NCI-H2171 (cell line): ENCODE measurements at regions not wholly inside any gene's neighbourhood (a gene's known extent, or its start where the extent isn't known, plus 50 kb on each side); places are given as distances from the start of the nearest gene placed in this dataset.
"Not testable (repeated sequence)": the region's sequence is repeated elsewhere in the genome, so short reads cannot be mapped to it uniquely, and the experiment has no call there.

Experiments used
- DNase-seq: peaks from one replicate; lab custom pipeline; 2025; lab: John Stamatoyannopoulos, UW

DNA sequence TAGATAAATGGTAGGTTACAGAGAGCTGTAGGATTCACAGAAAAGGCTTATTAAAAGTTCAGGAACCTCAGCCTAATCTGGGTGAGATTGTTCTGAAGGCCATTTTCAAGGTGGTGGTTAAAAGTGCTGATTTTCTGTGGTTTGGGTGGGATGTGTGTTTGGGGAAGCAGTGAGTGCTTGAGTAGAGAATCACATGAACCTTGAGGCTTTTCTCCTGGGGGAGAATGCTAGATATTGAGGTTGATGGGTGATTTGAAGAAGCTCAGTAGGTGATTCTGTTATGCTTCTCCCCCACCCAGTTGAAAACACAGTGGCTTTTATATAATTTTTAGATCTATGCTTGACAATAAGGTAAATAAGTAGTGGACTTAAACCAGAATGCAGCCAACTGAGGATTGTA is 420.9 kb downstream of the PCNX1 start:
- DNase-seq: no peak

DNA sequence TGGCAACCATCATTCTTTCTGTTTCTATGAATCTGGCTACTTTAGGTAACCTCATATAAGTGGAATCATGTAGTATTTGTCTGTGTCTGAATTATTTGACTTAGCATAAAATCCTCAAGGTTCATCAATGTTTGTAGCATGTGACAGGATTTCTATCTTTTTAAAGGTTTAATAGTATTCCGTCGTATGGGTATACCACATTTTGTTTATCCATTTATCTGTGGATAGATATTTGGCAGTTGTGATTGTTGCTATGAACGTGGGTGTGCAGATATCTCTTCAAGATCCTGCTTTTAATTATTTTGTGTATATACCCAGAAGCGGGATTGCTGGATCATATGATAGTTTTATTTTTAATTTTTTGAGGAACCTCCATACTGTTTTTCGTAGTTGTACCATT is 421.7 kb downstream of the PCNX1 start:
- DNase-seq: no peak

DNA sequence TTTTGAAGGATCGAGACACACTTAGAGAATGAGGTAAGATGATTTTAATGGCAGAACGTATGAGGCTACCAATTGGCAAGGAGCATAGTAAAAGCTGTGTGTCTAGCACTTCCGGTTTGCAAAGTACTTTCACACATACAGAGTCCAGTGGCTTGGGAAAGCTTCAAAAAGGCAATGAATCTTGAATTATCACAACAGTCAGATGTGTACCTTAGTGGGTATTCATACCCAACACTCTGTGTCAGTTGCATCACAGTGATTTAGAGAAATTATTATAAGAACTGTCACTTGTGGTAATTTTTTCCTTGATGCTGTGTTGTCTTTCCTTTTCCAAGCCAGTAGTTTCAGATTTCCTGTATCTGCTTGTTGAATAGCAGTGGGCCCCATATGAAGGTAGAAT is 424.1 kb downstream of the PCNX1 start:
- DNase-seq: no peak

DNA sequence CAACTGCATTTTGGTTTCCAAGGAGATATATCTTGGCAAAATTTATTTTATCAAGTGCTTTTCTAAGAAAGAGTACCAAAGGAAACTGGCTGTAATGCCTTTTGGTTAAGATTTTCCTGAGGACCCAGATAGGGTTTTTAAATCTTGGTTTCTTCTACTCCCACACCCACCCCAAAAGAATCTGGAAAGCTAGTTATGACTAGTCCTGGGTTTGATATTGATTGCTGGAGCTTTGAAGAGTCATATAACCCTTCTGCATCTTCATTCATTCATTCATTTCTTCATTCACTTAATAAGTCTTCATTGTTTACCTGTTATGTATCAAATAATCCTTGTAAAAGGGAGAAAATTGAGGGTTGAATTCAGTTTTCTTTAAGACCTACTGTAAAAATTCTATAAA is 425.2 kb downstream of the PCNX1 start:
- no peak for DNase-seq

DNA sequence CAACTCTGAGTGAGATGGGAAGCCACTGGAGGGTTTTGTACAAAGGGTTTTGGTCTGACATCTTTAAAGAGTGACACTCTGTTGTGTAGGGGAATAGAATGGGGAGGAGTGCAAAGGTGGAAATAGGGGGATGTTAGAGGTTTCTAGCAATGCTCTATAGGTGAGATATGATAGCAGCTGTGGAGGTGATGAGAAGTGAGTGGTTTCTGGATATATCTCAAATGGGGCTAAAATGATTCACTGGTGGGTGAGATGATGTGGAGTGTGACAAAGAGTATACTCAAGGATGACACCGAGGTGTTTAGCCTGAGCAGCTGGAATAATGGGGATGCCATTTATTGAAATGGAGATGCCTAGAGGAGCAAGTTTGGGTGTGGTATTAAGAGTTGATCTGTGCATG is 426.4 kb downstream of the PCNX1 start:
- DNase-seq: no peak

DNA sequence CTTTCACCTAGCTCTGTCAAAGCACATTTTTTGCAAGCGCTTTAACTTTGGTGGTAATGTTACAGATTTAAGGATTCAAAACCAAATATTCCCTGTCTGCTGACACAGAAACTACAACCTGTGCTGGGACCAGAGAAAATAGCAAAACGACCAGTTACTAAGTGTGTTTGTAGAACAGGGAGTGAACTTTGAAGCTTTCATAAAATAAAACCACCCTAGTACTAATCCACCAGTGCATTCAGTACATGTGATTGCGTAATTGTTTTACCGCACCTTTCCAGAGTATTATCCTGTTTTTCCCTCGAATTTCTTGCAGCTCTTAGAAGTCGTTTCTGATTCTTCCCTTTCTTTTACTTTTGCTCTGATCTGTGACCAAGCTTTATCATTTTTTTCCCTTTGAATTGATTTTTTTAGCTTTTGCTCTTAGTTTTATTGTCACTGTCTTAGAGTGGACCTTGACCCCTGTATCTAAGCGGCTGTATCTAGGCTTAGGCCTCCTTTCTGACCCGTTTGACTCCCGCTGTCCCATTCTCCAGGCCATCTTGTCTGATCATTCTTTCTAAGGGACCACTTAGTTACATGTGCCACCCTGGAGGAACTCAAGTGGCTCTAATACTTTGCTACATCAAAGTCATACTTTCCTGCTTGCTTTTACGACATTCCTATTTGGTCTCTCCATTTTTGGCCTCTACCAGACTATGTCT is 429.4 kb downstream of the PCNX1 start:
- DNase-seq: no peak

DNA sequence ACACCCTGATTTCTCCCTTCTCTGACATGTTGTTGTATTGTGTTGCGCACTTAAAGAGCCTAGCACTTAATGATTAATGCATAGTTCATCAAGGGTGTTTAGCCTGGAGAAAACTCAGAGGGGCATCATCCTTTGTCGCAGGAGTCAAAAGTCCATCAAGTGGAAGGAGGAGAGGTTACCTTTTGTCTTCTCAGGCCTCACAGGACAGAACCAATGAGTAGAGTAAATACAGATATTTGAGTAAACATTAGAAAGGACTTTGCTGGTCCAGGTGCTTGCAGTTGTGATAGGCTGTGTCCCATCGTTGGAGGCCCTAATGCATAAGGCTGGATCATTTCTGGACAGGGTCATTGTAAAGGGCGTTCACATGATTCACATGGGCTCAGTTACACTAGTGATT is 430.9 kb downstream of the PCNX1 start:
- DNase-seq: no peak

DNA sequence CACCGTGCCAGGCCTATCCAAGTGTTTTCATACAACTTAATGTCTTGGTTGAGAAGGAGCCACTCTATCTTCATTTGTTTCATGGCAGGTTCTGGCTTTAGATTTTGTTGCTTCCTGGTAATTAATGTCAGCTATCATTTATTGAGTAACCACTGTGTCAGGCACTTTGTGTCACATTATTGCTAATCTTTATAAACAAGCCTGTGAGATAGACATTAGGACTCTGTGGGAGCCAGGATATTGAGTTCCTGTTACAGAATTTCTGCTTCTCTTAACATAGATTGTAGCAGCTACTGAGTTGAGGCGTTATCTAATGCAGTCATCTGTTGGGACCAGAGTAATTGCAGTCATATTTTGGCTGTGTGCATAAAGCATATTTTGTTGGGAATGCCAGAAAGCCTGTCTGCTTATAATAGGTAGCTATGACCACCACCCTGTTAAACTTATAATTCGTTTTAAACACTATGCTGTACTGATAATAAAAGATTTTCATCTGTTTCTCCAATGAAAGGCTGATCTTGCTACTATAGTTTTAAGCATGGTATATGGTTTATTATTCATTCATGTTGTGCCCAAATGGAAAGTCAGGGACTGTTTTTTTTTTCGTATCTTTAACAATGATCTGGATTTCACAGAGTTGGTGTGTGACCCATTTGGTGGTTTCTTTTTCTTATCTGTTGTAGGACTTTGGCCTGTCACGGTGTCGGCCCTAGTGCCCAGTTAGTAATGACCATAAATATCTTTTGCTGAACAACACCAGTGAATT is 432.6 kb downstream of the PCNX1 start:
- no peak for DNase-seq

DNA sequence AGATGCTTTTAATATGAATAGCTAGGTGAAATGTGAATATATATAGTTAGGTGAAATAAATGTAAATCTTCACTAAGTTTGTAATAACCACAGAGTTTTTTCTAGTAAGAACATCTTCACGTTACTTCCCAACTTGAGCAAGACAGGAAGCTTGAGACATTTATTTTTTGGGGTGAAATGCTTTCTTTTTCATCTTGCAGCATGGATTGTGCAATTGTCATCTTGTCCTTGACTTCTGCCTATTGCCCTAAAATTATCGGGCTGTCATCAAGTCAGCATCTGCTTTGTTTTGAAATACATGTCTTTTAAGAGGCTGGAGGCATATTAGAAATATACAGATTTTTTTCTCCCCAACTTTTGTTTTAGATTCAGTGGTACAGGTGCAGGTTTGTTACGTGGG is 433.9 kb downstream of the PCNX1 start:
- DNase-seq: no peak

DNA sequence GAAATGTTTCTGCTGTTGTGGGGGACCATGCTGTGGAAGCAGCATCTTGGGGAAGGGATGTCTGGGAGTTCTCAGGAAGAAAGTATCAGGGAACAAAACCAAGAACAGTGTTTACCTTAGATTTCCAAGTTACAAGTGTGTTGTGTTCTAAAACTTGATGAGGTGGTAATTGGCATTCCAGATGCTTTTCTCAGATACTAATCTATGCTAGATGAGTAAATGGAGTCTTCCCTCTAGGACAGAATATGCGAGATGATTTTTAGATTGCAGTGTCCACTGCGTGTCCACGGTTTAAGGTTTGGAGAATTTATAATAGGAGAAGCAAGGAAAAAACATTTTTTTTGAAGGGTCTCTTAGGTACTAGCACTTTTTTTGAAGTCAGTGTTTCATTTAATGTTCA is 436.5 kb downstream of the PCNX1 start:
- no peak for DNase-seq

DNA sequence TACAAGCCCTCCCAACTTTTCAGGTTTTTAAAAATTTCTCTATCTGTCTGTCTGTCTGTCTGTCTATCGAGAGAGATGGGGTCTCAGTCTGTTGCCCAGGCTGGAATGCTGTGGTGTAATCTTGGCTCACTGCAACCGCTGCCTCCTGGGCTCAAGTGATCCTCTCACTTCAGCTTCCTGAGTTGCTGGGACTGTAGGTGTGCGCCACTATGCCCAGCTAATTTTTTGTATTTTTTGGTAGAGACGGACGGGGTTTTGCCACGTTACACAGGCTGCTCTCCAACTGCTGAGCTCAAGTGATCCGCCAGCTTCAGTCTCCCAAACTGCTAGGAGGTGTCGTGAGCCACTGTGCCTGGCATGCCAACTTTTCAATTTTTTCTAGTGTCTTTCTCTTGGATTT is 437.2 kb downstream of the PCNX1 start:
- no peak for DNase-seq

DNA sequence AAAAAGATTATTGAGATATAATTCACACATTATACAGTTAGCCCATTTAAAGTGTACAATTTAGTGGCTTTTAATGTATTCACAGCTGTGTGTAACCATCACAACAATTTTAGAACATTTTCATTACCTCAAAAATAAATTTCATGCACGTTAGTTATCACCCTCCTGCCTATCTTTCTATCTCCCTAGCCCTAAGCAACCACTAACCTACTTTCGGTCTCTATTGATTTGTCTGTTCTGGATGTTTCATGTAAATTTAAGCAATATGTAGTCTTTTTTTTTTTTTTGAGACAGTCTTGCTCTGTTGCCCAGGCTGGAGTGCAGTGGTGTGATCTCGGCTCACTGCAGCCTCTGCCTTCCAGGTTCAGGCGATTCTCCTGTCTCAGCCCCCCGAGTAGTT is 439.4 kb downstream of the PCNX1 start:
- no peak for DNase-seq

DNA sequence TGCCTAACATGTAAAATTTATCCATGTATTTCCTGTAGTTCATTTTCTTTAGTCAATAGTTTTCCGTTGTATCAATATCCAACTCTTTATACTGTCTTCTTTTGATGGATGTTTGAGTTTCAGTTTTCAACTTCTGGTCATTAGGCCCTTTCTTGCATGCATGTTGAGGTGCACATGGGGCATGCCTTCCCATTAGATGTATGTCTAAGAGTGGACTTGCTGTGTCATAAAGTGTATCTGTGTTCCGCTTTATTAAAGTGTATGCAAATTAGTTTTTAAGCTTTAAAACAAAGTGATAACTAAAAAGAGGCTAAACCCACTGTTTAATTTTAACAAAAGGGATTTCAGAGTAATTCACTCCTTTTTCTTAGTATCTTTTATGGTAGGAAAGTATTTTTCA is 441.1 kb downstream of the PCNX1 start:
- no peak for DNase-seq

DNA sequence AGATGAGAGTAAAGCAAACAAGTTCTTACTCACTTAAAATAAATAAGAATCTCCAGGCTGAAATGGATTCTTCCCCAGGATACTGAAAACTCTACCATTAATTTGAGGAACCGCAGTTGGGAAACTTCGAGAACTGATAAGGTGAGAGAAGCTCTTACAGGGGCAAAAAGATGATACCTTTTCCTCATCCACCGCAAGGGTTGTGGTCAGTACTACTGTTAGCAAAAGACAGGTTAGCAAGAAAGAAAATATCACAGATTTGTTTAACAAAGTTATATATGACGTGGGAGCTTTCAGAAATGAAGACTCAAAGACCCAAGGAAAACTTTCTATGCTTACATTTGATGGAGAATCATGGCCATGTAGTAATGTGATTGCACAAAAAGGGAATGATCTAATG is 441.6 kb downstream of the PCNX1 start:
- DNase-seq: no peak

DNA sequence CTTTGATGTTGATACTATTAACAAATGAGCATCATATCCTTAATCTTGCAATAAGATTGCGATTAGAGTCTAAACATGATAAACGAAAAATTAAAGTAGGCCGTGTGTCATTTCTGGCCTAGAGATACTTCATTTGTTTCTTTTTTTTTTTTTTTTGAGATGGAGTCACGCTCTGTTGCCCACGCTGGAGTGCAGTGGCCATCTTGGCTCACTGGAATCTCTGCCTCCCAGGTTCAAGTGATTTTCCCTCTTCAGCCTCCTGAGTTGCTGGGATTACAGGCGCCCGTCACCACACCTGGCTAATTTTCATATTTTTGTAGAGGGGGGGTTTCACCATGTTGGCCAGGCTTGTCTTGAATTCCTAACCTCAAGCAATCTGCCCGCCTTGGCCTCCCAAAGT is 446.9 kb downstream of the PCNX1 start:
- DNase-seq: no peak

DNA sequence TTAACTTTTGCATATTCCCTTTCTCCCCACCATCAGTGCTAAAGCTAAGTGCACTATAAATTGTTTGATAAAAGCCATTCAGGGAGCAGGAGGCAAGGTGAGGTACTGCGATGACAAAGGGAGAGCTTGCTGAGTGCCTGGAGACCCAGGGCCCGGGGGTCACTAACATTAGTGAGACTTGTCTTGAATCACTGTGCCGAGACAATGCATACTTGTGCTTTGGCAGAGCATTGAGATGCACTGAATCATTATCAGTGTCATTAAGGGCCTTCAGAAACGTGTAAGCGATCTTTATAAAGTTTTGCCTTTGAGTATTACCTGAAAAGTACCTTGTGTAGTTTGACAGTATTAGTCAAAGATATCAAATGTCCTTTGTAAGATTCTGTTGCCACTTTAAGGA is 447.5 kb downstream of the PCNX1 start:
- DNase-seq: no peak

DNA sequence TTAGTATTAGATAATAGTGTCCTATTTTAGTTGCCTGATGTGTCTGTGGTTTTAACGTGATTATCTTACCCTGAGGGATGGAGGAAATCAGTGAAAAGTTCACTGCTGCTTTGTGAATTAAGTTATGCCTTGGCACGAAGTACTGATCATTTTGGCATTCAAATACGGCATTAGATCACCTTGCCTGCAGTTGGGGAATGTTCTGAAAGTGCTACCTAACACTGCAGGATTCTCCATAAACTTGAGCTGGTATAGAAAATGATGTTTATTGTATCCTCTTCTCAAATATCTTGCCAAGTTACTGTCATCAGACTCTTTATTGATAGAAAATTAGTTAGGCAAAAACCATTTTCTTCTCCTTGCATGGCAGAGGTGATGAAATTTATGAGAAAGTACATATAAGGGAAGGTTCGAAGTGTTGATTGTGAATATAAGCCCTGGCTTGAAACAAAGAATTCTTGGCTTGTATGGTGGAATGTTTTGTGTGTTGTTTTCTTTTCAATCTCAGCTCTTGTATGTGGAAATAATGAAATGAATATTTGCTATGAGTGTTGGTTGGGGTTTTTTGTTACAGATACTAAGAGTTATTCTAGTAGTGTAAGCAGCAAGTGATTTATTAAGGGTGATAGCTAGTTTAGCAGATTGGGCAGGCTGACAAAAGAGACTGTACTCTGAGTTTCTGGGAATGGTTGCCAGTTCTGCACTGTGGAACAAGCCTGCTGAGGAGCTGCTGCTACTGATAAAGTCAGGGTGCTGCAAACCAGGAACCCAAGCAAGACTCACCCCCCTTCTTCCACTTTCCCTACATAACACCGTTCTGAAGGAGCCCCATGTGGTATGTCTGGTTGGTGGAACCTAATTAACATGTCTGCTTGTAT is 448.3 kb downstream of the PCNX1 start:
- no peak for DNase-seq

DNA sequence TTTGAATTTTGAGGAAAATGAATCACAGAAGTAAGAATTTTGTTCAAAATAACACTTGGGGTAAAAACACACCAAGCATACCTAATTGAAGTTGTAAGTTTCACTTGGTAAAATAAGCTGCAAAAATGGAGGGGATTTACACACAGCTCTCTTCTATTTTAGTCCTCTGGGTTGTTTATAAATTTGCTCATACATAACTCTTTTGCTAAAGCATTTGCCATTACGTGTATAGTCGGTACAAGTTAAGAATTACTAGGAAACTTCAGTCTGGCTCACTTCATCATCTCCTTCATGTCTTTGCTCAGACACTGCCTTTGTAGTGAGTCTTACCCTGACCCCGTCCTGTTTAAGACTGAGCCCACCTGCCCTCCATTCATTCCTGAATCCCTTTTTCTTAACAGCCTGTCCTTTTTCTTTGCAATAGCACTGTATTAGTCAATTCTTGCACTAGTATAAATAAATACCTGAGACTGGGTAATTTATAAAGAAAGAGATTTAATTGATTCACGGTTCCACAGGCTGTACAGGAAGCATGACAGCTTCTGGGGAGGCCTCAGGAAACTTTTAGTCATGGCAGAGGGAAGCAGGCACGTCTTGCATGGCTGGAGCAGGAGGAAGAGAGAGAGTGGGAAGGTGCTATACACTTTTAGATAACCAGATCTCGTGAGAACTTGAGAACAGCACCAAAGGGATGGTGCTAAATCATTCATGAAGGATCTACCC is 451.1 kb downstream of the PCNX1 start:
- DNase-seq: no peak

DNA sequence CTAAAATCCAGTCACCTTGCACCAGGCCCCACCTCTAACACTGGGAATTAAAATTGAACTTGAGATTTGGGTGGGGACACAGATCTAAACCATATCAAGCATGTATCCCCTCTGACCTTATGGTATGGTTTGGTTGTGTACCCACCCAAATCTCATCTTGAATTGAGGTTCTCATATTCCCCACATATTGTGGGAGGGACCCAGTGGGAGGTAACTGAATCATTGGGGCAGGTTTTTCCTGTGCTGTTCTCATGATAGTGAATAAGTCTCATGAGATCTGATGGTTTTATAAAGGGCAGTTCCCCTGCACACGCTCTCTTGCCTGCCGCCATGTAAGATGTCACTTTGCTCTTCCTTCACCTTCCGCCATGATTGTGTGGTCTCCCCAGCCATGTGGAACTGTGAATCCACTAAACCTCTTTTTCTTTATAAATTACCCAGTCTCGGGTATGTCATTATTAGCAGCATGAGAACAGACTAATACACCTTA is 451.7 kb downstream of the PCNX1 start:
- DNase-seq: not testable (repeated sequence)

DNA sequence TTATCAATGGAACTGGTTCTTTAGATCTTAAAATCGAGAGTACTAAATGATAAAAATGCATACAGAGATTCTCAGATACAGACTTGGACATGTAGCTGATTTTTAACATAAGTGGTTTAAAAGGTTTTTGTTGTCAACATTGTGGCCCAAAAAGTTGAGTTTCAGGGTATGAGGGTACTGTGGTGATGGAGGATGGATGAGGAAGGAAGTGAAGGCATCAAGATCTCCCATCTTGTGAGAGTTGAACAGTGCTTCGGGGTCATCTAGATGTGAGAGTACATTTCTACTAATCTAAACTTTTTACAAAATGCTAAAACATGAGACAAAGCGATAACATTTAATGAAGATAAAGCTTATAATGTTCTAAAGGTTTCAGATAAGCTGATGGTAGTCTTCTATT is 452.6 kb downstream of the PCNX1 start:
- DNase-seq: no peak

DNA sequence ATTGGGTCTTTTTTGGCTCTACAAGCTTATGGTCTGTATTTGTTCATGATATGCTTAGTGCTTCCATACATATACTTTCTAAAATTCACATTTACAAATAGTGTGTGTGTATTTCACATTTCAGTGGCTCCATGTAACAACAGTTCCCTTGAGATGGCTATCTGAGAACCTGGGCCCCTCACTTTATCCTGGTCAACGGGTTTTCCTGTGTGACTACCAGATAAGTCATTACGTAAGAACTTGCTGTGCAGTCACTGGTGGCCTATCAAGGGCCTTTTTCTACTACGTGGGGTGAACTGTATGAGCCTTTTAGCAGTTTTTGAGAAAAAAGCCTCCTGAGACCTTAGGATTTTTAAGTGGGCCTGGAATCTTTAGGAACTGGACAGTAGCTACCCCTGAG is 454.1 kb downstream of the PCNX1 start:
- DNase-seq: no peak

DNA sequence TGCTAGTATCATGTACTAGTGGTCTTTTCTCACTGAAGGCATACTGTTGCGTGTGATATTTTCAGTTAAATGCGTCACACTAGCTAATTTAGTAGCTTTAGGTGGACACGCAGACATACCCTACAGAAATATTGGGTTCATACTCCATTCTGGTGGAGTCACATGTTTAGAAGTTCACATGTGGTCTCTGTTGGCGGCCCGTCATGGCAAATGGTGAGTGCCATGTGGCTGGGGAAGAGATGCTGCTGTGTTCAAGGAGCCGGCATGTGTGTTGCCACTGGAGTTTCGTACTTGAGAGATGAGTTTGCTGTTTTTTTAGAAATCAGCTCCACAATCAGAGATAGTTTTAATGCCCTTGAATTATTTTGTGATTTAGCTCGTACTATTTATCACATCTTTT is 454.6 kb downstream of the PCNX1 start:
- DNase-seq: no peak
